GM13976 (cell line): ENCODE measurements at regions not wholly inside any gene's neighbourhood (a gene's known extent, or its start where the extent isn't known, plus 50 kb on each side); places are given as distances from the start of the nearest gene placed in this dataset.

Experiments used
- DNase-seq: peaks from one replicate; pipeline ENCODE4 v3.0.0; 2012; ENCODE audit warnings: low spot score
- in situ Hi-C: fragments of 300-500 bp; cut with MboI; formaldehyde crosslinking; loops from one replicate; pipeline ENCODE4 v1.12.0; 2022; ENCODE audit warnings: low sequenced_read_pairs, mixed read lengths, inconsistent platforms; ENCODE audit not compliant: unreplicated experiment
- TF ChIP-seq, protein P1 (sequence below): IDR thresholded peaks from 2 replicates; pipeline ENCODE4 v1.5.1; 2012; ENCODE audit warnings: borderline replicate concordance, mild to moderate bottlenecking; ENCODE audit not compliant: insufficient read depth; ENCODE audit errors: extremely low read depth, missing control alignments, control extremely low read depth

DNA sequence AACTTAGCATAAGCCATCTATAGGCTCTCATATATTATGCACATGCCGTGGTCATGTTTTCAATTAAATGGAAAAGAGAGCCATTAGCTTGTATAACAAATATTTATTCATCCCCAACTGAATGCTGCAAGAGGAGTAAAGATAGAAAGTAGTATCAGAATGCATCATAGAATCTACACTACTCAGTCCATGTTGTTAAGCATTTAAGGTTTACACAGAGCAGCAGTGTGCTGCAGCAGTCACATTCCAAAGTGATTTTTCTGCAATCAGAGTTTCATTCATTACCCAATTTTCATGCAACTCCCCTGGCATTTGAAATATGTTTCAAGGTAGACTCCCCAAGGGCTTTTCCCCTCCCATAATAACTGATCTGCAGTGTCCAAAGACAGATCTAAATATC is 82.2 kb upstream of the LMO3 start:
- DNase-seq: no peak
- TF ChIP-seq, protein P1, sequence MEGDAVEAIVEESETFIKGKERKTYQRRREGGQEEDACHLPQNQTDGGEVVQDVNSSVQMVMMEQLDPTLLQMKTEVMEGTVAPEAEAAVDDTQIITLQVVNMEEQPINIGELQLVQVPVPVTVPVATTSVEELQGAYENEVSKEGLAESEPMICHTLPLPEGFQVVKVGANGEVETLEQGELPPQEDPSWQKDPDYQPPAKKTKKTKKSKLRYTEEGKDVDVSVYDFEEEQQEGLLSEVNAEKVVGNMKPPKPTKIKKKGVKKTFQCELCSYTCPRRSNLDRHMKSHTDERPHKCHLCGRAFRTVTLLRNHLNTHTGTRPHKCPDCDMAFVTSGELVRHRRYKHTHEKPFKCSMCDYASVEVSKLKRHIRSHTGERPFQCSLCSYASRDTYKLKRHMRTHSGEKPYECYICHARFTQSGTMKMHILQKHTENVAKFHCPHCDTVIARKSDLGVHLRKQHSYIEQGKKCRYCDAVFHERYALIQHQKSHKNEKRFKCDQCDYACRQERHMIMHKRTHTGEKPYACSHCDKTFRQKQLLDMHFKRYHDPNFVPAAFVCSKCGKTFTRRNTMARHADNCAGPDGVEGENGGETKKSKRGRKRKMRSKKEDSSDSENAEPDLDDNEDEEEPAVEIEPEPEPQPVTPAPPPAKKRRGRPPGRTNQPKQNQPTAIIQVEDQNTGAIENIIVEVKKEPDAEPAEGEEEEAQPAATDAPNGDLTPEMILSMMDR: no peak
- in situ Hi-C loops: no loop called here

DNA sequence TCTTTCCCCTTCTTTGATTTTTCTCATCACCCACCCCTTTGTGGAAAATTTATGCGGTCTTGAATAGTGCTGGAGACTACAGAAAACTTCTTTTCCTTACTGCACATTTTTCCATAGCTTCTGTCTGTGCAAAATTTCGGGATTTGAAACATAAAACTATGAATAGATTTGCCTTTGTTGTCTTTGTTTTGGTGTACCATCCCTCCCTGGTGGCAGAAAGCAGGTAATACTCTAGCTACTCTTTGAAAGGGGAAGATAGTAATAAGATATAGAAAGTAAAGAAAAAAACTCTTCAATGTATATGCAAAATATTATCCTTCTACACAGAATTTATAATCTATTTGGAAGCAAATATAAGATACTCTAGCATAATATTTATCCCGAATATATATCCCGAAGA is 79.1 kb upstream of the LMO3 start:
- TF ChIP-seq, protein P1: peak; percentile 4

DNA sequence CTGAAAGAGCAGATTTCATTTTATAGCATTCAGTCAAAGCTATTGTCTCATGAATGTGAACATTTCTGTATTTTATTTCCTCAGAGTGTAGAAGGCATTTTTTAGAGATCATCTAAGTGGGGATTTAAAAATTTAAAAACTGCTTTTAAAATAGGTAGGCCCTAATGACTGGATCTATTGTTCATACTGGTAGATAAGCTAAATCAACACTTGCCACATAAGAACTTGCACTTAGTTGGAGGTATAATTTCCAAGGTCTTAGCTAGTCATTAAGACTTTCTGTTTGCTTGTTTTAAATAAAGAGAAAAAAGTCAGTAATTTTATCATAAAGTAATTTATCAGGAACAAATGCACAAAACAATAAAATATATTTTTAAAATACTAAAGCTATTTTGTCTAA is 75.2 kb upstream of the LMO3 start:
- no peak for DNase-seq
- in situ Hi-C loops: no loop called here
- TF ChIP-seq, protein P1: no peak

More for the DNA sequence above, 79.1 kb upstream of the LMO3 start:
- in situ Hi-C loops: no loop called here
- no peak for DNase-seq

GRCh38 chr12:16675438-16675837 is 69.5 kb upstream of the LMO3 start:
- no peak for DNase-seq
- in situ Hi-C loops: no loop called here
- TF ChIP-seq, protein P1: no peak

DNA sequence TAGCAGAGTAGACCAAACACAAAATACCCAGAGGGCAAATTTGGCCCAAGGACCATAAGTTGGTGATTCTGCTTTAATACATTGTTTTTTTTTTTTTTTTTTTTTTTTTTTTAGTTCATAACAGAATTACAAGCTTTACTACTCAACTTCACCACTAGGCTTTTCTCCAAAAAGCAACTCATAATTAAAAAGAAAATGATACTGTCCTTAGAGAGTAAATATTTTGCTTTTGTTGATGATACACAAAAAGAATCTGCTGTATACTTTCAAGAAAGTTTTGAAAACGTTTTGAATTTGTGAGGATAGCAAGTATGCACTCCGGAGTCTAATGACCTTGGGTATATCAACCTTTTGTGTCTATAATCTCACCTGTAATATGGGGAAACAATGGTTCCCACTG is 68.9 kb upstream of the LMO3 start:
- no peak for DNase-seq
- in situ Hi-C loops: no loop called here
- TF ChIP-seq, protein P1: no peak

GRCh38 chr12:16670456-16671050 is 64.6 kb upstream of the LMO3 start:
- in situ Hi-C loops: no loop called here
- no peak for DNase-seq
- TF ChIP-seq, protein P1: no peak
